HG03439 (cell line): ENCODE measurements at regions not wholly inside any gene's neighbourhood (a gene's known extent, or its start where the extent isn't known, plus 50 kb on each side); places are given as distances from the start of the nearest gene placed in this dataset.

Experiments used
- ATAC-seq: cut with Tn5 transposase; IDR thresholded peaks from one replicate; pipeline ENCODE4 v1.9.1; 2021; ENCODE audit warnings: mild to moderate bottlenecking, moderate library complexity; ENCODE audit not compliant: unreplicated experiment

DNA sequence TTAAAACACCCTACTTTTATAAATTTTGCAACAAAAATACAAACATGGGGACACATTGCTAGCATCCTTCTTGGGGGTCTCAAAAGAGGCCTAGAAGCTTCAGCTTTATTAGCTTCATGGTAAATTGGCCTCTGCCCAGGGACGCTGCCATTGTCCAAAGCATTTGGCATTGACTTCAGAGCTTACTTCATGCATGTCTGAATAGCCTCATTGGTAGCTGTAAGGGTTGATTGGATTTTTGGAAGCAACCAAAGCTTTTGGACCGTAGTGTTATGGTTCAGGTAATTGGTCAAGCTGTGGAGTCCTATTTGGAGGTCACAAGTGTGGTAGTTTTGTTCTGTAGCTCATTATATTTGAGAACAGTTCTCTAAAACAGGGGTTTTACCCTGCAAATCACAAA is 411.7 kb upstream of the SLC24A2 start:
- ATAC-seq: no peak

DNA sequence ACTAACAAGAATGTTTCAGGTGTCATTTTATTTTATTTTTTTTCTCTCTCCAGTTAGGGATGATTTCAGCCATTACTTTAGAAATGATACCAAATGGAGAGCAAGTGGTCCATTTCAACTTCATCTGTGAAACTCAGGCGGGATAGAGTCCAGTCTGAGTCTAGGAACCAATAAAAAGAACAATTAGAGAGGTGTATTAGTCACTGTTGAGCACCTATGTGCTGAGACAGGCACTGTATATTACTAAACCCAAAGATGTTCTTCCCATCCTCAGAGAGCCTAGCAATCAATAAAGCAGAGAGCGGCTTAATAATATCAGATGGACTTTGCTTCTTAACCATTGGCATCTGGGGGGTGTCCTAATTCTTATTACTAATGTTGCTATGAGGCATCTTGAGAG is 410.3 kb upstream of the SLC24A2 start:
- no peak for ATAC-seq

DNA sequence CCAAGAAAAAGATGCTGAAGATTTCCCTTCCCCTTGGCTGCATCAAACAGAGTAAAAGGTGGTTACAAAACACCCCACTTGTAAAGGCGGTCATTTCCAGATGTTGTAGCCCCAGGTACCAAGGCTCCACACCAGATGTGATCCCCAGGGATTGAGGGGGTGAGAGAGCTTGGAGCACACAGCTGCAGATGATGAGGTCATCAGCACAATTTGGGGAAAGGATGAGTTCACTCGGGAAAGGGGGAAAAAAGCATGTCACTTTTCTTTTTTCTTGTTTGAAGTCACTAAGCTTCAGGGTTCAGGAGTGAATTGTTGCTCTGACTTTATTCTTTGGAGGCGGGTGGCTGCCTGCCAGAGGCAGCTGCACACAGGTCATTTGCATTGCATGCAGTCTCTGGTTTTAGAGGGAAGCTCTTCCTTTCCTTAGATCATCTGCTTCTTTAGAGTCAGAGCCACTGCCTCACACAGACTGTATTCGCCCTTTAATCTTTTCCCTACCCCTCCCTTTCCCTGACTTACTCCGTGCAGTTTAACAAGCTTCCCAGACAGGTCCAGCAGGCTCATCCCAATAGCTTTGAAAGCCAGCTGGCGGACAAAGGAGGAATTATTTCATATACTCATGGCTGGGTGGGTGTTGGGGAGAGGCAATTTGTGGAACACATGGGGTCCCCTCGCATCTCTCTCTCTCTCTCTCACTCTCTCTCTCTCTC is 409.3 kb upstream of the SLC24A2 start:
- no peak for ATAC-seq

DNA sequence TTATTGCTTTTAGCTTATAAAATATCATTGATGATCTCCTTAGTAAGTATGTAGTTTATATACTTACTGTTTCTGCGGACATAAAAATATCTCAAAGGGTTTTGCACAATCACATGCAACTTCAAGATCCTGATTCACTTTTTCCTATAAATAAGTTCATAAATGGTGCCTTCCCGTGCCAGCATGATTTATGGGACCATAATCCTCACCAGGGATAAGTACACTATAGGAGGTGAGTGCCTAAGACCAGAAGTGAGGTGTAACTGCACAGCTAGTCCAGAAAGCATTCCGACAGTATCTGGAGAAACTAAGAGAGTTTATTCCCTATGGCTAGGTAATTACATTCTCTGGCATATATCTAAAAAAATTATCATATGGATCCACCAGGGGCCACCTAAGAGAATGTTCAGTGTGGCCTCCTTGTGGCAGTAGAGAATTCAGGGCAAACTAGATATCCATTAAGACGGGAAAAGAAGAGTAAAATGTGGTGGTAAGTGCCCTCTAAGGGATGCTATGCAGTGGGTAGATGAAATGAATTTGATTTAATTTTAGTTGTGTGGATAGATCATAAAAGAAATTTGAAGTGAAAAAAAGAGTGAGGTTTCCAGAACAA is 402.5 kb upstream of the SLC24A2 start:
- no peak for ATAC-seq

DNA sequence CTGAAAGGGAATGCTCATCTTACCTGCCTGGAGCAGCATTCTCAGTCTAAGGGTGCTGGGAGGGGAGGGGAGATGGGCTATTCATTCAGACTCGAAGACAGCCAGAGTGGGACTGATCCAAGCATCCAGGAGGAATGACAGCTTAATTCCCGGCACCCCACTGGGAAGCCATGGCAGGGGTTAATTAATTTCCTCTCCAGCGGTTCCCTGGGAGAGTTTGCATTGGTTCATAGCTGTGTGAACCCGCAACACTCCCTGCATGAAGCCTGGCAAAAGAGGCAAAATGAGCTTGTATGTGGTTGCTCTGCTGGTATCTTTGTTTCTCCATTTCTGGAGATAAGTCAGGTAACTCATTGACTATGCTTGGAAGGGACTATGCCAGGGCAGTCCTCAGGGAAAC is 401.0 kb upstream of the SLC24A2 start:
- no peak for ATAC-seq

DNA sequence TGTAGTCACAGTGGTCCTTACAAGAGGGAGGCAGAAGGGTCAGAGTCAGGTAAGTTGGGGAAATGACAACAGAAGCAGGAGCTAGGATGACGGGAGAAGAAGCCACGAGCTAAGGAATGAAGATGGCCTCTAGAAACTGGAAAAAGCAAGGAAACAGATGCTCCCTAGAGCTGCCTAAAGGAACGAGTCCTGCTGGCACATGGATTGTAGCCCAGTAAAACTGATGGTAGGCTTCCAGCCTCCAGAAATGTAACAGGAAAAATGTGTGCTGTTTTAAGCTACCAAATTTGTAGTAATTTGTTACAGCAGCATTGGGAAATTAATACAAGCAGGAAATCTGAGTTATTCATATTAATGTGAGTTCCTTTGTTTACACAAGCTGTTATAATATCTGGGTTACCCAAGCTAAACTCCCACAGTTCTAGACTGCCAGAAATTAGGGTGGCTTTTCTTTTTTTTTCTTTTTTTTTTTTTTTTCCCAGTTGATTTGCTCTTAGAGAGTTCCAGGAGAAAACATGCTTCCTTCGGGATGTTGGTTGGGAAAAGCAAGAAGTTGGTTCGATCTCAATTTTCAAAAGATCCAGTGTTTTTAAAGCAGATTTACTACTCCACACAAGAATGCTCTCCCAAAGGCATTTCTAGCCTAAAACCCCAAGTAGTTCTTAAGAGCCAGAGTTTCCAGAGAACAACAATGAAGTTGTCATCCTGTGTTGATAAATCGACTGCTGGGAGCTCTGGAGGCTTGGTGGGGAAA is 400.0 kb upstream of the SLC24A2 start:
- ATAC-seq: no peak

DNA sequence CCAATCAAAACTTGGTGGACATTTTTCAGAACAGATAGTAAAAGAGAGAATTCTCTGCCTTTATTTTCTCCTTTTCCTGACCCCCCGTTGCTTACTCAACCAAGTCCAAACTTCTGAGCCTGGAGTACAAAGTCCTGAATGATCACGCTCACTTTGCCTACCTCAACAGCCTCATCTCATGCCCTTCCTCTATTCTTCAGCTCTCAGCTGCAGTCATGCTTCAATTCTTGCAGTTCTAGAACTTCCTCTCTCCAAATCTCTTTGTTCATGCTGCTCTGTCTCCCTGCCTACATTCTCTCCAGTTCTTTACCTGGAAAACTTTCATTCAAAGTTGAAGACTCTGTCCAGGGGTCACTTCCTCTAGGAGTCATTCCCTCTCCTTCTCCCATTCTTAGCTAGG is 398.5 kb upstream of the SLC24A2 start:
- no peak for ATAC-seq

DNA sequence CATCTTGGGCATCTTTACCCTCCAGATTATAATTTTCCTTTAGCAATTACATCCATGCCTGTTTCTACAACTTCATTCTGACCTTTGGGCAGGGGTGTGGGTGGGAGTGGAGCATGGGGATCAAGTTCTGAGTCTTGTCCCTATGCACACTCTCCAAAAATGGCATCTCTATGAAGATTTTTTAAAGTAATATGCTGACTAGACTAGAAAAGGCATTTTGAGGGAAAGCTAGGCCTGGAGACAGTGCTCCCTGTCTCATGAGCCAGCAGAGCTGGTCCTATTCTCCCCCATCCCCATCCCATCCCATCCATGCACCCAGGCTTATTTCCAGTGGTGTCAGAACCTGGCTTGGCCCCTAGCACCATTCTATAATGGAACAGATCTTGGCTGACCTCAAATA is 398.0 kb upstream of the SLC24A2 start:
- ATAC-seq: no peak

DNA sequence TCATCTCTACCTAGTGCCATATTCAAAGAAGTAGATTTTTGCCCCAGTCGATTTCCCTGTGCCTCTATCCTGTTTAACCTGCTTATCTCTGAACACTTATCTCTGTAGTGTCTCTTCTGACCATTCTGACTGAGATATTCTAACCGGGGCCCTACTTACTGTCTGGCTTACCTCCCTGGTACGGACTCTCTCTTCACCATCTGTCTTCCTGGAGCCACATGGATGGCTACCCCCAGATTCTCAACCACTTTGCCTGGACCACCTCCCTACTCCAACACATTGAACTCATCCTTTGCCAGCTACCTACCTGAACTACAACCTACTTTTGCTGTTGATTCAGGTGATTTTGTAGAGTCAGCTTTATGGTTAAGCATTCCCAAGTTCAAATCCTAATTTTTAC is 397.4 kb upstream of the SLC24A2 start:
- ATAC-seq: no peak

DNA sequence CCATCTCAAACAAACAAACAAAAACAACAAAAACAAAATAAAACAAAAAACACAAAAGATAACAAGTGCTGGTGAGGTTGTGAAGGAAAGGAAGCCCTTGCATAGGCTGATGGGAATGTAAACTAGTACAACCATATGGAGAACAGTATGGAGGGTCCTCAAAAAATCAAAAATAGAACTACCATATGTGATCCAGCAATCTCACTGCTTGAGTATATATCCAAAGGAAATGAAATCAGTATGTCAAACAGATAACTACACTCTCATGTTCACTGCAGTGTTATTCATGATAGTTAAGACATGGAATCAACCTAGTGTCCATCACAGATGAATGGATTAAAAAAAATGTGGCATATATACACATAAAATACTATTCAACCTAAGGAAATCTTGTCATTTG is 395.7 kb upstream of the SLC24A2 start:
- ATAC-seq: no peak

DNA sequence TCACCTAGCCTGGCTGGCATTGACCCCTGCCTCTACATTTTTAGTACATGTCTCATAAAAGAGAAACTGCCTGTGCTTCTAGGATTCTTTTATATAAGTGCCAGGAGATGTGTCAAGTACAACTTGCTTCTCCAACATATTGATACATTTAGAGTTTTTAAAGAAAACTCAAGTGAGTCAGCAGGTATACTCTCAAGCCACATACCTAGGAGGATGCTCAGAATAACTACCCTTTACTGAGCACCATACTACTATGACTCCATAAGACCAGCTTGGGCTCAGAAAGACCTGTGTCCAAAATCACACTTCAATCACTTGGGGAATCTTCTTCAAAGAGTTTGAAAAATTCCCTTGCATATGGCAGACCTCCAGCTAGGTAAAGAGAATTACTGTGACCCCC is 389.8 kb upstream of the SLC24A2 start:
- no peak for ATAC-seq

DNA sequence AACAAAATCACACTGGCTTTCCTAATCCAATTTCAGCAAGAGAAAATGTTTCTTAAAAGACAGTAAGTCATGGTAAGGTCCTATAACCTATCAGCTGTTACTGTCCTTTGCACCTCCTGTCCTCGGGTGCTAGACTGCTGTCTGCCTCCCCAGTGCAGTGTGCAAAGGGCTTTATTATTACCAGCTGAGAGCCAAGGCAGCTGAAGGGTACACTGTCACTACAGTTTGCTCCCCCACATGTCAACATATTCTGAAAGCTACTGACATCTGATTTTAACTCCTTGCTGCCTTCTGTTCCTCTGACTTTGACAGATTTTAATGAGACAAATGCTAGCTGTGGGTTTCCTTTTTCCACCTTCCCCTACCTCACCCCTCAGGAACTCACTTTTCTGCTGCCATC is 389.4 kb upstream of the SLC24A2 start:
- no peak for ATAC-seq

DNA sequence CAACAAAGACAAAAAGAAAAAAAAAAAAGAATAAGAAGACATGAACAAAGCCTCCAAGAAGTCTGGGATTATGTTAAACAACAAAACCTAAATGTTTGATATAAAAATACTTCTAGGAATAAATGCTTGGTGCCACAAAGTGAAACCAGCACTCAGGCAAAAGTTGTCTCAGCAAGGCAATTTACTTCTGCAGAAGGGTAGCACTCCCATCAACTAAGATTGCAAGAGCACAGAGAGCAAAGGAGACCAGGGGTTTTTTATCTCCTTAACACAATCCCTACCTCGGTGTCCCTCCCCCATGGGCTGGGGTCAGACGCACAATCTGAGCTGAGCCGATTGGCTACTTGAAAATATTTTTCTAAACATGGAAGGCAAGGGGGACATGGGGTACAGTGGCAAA is 381.3 kb upstream of the SLC24A2 start:
- no peak for ATAC-seq

DNA sequence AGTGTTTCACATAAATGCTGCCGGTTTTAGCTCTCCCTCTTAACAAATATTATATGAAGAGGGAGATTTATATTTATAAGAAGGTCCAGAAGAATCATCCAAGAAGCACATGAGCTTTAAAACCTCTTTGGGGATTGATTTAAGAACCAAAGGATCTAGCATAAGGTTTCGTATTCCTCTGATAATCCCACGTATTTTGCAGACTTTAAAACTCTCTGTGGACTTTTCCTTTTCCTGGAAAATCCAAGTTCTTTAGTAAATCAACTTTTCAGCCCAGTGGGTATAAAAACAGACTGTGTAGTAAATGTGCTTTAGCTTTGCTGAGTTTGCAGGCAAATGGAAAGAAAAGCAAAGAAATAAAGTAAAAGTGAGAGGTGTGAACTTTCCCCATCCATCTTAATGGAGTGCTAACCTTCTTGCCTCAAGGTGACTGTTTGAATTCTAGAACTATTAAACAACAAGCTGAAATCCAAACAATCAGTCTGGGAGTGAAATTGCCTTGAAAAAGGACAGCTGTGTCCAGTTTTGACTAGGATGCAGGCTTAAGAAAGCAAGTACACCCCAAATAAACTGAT is 363.4 kb upstream of the SLC24A2 start:
- ATAC-seq: no peak

DNA sequence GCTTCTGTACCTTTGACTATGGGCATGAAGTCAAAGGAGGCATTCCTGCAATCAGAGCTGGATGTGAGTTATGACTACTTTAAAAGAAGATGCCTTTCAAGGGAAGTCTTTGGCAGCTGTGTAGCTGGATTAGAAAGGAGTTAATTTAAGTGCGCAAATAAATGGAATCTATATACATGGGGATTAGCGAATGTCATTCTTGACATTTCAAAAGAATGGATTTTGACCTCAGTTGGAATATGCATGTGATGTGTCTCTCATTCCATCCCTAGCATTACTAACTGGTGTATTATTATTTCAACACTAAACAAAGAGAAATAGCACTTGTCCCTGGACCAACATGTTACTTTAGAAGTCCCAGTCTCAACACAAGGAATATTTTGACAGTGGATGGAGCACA is 359.6 kb upstream of the SLC24A2 start:
- no peak for ATAC-seq

DNA sequence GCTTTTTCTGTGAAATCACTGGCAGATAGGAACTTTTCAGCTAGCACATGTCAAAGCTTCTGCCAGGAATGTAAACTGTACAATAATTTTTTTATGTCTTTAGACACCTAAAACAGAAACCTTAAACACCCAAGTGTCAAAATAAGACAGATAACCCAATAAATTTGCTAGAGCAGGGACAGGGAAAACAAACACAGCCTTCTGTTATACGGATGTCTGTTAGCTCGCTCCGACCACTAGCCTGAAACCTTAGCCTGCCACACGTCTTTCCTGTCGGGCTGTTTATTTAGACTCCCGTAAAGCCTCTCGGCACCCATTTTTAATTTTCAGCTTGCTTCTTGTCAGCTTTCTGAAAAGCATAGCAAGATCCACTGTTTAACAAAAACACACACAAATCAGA is 355.4 kb upstream of the SLC24A2 start:
- no peak for ATAC-seq

DNA sequence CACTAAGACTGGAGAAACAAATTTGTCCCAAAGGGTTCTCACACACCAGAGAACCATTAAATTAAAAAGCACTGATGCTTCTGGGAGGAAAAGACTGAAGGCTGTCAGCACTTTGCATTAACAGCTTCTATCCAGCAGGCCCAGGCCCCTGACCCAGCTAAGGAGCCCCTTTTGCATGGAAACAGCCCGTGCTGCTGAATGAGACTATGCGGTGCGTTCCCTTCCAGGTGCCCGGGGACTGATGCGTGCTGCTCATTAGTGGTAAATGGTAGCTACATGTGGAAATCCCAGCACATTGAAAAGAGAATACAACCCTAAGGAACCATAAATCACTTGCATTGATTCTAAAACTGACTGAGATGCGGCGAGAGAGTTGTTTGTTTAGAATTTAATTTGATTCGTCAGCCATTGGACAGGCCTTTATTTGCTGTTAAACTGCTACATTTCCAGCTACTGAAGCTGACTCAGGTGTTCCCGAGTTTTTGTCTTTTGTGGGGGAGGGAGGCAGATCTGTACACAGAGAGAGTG is 351.0 kb upstream of the SLC24A2 start:
- no peak for ATAC-seq

DNA sequence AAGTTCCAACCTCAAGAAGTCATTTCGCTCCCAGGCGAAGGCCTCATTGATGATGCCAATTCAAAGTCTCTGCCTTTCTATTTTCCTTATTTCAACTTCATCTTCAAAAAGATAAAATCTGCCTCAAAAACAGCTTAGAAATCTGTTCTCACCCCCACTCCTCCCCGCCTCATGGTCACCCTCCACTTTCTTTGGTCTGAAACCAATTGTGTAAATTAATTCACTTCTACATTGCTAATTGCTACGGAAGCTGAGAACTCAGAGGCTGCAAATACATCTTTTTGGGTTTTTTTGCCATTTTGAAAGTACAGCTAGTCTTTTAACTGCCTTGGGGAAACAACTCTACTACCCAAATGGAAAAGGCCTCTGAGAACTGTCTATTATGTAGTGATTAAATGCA is 350.0 kb upstream of the SLC24A2 start:
- ATAC-seq: no peak

DNA sequence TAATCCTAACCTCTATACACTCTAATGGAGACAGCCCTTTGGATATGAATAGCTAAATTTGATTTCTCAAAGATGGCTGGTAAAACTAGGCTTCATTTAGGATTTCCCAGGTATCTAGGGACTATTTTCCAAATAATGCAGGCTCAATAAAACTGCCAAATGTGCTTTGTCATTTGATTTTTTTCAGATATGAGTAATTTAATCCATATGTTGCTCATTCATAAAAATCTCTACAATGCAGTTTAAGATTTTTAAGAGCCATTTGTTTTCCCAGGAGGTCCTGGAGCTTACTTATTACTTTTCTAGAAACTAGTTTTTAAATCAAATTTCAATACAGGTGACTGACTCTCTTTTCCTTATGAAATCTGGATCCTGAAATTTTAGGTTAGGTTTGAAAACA is 349.3 kb upstream of the SLC24A2 start:
- ATAC-seq: no peak

DNA sequence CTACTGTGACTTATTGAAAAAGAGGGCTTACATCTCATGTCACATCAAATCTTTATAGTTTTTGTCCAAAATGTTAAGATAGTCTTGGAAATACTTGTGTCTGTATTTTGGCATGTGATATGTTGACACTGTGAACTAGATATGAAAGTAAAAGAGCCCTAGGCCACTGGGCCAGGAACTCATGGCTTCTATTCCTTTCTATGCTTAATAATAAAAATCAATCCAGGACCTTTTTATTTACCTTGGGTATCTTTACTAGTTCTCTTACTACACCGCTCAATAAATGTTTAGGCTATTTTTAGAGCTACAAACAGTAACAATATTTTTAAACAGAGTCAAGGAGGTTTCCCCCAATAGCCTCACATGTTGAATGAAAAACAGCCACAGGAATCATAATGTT is 348.6 kb upstream of the SLC24A2 start:
- no peak for ATAC-seq

DNA sequence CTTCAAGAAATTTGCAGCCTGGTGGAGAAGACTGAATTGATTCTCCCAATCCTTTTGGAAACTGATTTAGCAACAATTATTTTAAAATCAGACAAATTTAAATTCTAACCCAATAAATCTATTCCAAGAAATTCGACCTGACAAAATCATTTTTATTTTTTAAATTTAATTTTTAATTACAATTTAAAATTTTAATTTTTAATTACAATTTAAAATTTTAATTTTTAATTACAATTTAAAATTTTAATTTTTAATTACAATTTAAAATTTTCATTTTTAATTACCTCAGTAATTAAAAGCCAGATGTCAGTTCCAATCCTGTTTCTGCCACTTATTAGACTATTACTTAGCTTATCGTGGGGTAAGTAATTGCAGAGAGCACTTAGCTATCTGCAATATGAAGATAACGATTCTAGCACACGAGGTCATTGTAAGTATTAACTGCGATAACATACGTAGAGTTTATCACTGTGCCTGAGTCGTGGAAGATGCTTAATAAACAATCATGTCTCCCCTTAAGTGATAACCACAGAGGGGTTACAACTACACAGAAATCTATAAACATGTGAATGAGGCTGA is 346.4 kb upstream of the SLC24A2 start:
- no peak for ATAC-seq
